NCI-H510A (cell line): ENCODE measurements at regions not wholly inside any gene's neighbourhood (a gene's known extent, or its start where the extent isn't known, plus 50 kb on each side); places are given as distances from the start of the nearest gene placed in this dataset.
"Not testable (repeated sequence)": the region's sequence is repeated elsewhere in the genome, so short reads cannot be mapped to it uniquely, and the experiment has no call there.

Experiments used
- DNase-seq: peaks from one replicate; lab custom pipeline; 2025; lab: John Stamatoyannopoulos, UW

GRCh38 chr2:16753025-16753424 is 87.4 kb upstream of the CYRIA start:
- not testable (repeated sequence) for DNase-seq

GRCh38 chr2:16750925-16751214 is 85.2 kb upstream of the CYRIA start:
- not testable (repeated sequence) for DNase-seq

- DNase-seq: no peak
These were observed 84.7 kb upstream of the CYRIA start for GRCh38 chr2:16750175-16750924.

GRCh38 chr2:16748511-16749266 is 83.1 kb upstream of the CYRIA start:
- not testable (repeated sequence) for DNase-seq

- no peak for DNase-seq
These were observed 82.1 kb upstream of the CYRIA start for GRCh38 chr2:16747689-16748088.

- no peak for DNase-seq
These were observed 81.6 kb upstream of the CYRIA start for GRCh38 chr2:16747257-16747656.

- DNase-seq: no peak
These were observed 81.2 kb upstream of the CYRIA start for GRCh38 chr2:16746833-16747232.

GRCh38 chr2:16746329-16746728 is 80.7 kb upstream of the CYRIA start:
- no peak for DNase-seq

- DNase-seq: no peak
These were observed 79.8 kb upstream of the CYRIA start for GRCh38 chr2:16745466-16745865.

- DNase-seq: no peak
These were observed 78.9 kb upstream of the CYRIA start for GRCh38 chr2:16744521-16744920.

- DNase-seq: no peak
These were observed 76.4 kb upstream of the CYRIA start for GRCh38 chr2:16742026-16742425.

GRCh38 chr2:16741498-16741897 is 75.9 kb upstream of the CYRIA start:
- no peak for DNase-seq

GRCh38 chr2:16739778-16740581 is 74.3 kb upstream of the CYRIA start:
- DNase-seq: no peak

- DNase-seq: no peak
These were observed 73.0 kb upstream of the CYRIA start for GRCh38 chr2:16738361-16739225.

GRCh38 chr2:16737812-16738211 is 72.2 kb upstream of the CYRIA start:
- no peak for DNase-seq

GRCh38 chr2:16736633-16737032 is 71.0 kb upstream of the CYRIA start:
- no peak for DNase-seq

- no peak for DNase-seq
These were observed 63.7 kb upstream of the CYRIA start for GRCh38 chr2:16729335-16729734.

GRCh38 chr2:16728351-16729136 is 62.9 kb upstream of the CYRIA start:
- no peak for DNase-seq

- DNase-seq: not testable (repeated sequence)
These were observed 62.2 kb upstream of the CYRIA start for GRCh38 chr2:16727849-16728248.

GRCh38 chr2:16727256-16727655 is 61.6 kb upstream of the CYRIA start:
- no peak for DNase-seq

- DNase-seq: no peak
These were observed 60.9 kb upstream of the CYRIA start for GRCh38 chr2:16726577-16726976.
